Activated CD4-positive, alpha-beta T cell treated with anti-CD3 and anti-CD28 coated beads for 36 hours (primary cell): ENCODE measurements at regions not wholly inside any gene's neighbourhood (a gene's known extent, or its start where the extent isn't known, plus 50 kb on each side); places are given as distances from the start of the nearest gene placed in this dataset.

ENCODE experiments used
- ATAC-seq: fragments of 200-7000 bp; cut with Tn5 transposase; one replicate; pipeline ENCODE4 v1.10.0; 2021; ENCODE audit warnings: mild to moderate bottlenecking, moderate library complexity
- CTCF ChIA-PET: fragments of 350-600 bp; sonication (Branson Sonifier 250); formaldehyde crosslinking; loops from one replicate; lab custom pipeline; 2021; ENCODE audit warnings: antibody characterized with exemption; lab: Charles Lee
- POLR2A ChIA-PET: fragments of 350-600 bp; sonication (Branson Sonifier 250); formaldehyde crosslinking; loops from one replicate; lab custom pipeline; 2021; ENCODE audit warnings: antibody characterized with exemption, inconsistent platforms; lab: Charles Lee
- DNase-seq: peaks from one replicate; pipeline ENCODE4 v3.0.0-alpha.2; 2020
- H3K27ac Mint-ChIP-seq: one replicate; pipeline ENCODE4 v1.8.0; 2021; ENCODE audit warnings: mixed read lengths
- H3K27me3 Mint-ChIP-seq: one replicate; pipeline ENCODE4 v1.8.0; 2021; ENCODE audit warnings: mixed read lengths
- H3K36me3 Mint-ChIP-seq: one replicate; pipeline ENCODE4 v1.8.0; 2021; ENCODE audit warnings: low read depth, mixed read lengths
- H3K4me1 Mint-ChIP-seq: one replicate; pipeline ENCODE4 v1.8.0; 2021; ENCODE audit warnings: mixed read lengths
- H3K4me3 Mint-ChIP-seq: one replicate; pipeline ENCODE4 v1.8.0; 2021; ENCODE audit warnings: mild to moderate bottlenecking, moderate library complexity, mixed read lengths
- H3K9me3 Mint-ChIP-seq: one replicate; pipeline ENCODE4 v1.8.0; 2021; ENCODE audit warnings: low read depth, mixed read lengths
- intact Hi-C, 2 experiments: fragments of 100-400 bp; cut with DNase I in 1 of 2; cut with micrococcal nuclease in 1 of 2; formaldehyde crosslinking; loops; one replicate each; pipeline versions ENCODE4 v1.14.2 to v1.15.1; 2022 to 2024; cut with DNase I, micrococcal nuclease

DNA sequence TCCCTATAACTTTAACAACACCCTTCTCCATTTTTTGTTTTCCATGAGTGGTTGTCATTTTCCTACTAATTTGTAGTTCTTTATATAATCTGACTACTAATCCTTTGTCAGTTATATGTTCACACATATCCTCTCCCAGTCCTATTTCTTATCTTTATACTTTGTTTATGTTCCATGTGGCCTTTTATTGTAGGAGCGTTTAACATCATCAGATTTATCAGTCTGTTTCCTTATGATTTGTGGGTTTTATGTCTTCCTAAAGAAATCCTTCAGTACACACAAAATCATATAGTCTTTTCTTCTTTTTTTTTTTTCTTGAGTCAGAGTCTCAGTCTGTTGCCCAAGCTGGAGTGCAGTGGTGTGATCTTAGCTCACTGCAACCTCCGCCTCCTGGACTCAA lies 204.9 kb upstream of the SPRY1 start:
- Mint-ChIP-seq H3K36me3 (peaks cover 2% of the 10 kb centered on the region), H3K4me3 (no peak overlapping the region), H3K4me1 (no peaks in the 10 kb centered on the region), H3K27ac (no peak overlapping the region), H3K27me3 (no peaks in the 10 kb centered on the region), H3K9me3 (no peaks in the 10 kb centered on the region)
- POLR2A ChIA-PET, result no interaction called here
- ATAC-seq (no peak), DNase-seq (no peak)
- CTCF ChIA-PET, result interaction anchor here (0.6 to 1.5 kb wide), 3 partner anchors 8 to 25 kb away, joined by 3 read pairs; no protein-coding TSS in a partner anchor
- intact Hi-C loops, result no loop called here

DNA sequence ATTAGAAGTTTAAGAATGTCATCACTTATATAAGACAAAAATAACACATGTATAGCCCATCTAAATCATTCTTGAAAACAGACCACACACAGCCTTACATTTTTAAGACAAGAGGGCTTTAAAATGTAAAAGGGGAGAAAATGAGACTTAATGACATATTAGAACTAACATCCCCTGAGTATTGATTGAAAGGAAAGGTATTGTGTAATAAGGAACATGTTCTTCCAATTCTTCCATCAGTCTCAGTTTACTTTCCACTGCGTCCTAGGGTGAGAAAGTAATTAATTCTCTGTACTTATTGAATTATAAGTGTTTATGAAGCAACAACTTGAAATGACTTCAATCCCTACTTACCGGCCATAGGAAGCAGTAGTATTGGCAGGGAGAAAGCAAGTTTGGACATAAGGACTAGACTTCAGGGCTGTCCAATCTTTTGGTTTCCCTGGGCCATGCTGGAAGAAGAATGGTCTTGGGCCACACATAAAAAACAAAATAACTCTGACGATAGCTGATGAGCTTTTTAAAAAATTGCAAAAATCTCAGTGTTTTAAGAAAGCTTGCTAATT lies 202.7 kb upstream of the SPRY1 start:
- DNase-seq (no peak), ATAC-seq (no peak)
- Mint-ChIP-seq H3K4me1 (no peaks in the 10 kb centered on the region), H3K27me3 (no peaks in the 10 kb centered on the region), H3K27ac (no peak overlapping the region), H3K9me3 (no peaks in the 10 kb centered on the region), H3K36me3 (peaks cover 2% of the 10 kb centered on the region), H3K4me3 (no peak overlapping the region)
- CTCF ChIA-PET, result no interaction called here
- POLR2A ChIA-PET, result no interaction called here
- intact Hi-C loops, result no loop called here

DNA sequence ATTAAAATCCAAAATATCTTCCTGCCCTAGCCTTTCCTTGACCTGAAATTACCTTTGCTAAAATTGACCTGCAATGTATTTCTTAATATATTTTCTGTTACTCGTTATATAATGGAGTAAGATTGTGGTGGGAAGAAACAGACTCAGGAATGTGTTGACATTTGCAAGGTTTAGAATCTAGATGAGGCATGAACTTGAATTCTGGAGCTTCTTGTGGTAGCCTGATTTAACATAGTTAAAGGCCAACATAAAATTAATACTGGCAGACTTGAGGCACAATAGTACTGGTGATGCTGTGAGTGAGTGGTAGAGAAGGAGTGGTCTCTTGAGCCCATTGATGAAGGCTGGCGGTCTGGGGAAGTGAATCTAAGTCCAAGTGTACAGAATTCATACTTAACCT lies 197.9 kb upstream of the SPRY1 start:
- CTCF ChIA-PET, result no interaction called here
- Mint-ChIP-seq H3K27me3 (no peaks in the 10 kb centered on the region), H3K4me1 (no peaks in the 10 kb centered on the region), H3K9me3 (no peaks in the 10 kb centered on the region), H3K27ac (no peak overlapping the region), H3K36me3 (peaks cover 5% of the 10 kb centered on the region), H3K4me3 (no peak overlapping the region)
- no peak for ATAC-seq
- intact Hi-C loops, result no loop called here
- POLR2A ChIA-PET, result no interaction called here
- no peak for DNase-seq

DNA sequence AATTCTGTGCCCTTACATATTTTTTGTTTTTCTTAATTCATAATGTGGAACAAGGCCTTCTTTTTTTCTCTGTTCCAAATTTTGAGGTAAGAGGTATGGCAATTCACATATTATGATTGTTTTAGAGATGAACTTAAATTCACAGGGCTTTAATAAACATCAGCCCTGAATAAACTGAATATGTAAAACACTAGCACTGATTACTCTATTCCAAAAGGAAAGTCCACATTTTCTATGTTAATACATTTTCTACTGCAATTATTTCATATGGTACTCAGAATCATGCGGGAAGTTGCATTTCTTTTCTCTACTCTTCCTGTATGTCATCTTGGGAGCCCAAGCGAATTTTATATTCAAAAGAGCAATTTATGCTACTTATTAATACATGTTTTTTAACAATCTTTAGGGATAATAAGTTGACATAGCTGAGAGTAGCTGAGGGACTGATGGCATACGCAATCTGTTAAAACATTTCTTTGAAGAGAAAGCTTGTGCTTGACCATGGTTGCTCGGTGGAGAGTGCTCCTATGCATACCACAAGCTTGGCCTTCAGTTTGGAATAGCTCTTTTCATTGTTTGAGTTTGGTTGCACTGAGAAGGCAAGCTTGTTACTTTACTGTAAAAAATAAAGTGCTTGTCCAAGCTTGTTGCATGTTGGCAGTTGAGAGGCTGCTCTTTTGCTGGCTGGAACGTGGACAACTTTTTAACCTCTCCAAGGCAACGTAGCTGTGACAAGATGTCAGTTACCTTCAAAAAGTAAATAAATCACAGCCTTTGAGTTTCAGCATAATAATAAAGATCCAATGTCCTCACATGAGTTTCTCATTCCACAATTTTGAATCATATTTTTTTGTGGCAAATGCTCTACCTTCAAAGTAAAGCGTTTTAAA lies 196.3 kb upstream of the SPRY1 start:
- ChIA-PET CTCF (interaction anchor here (1.3 kb wide), 1 partner anchor 9 kb away, joined by 3 read pairs; no protein-coding TSS in a partner anchor), POLR2A (no interaction called here)
- H3K36me3 Mint-ChIP-seq, result peaks cover 5% of the 10 kb centered on the region

DNA sequence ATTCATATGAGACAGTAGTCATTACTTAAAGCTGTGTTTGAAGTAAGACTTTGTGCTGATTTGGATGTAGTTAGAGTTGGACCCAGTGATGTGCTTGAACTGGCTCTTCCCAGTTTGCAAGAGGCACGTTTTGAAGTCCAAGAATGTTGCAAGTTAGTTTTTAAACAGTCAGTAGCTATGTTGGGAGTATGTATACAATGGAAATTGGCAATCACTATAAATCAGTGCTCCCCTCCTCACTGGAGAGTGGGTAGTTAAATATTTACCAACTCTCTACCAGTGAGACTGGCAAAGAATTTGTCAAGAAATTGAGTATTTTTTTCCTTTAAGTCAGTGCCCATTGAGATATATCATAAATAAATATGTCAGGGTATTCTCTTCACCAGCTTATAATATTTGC lies 191.9 kb upstream of the SPRY1 start:
- POLR2A ChIA-PET, result no interaction called here
- CTCF ChIA-PET, result interaction anchor here (1.4 kb wide), 1 partner anchor 30 kb away, joined by 6 read pairs; no protein-coding TSS in a partner anchor

More for the DNA sequence above, 196.3 kb upstream of the SPRY1 start:
- H3K4me1 Mint-ChIP-seq, result no peaks in the 10 kb centered on the region
- ATAC-seq, result no peak
- no peak overlapping the region for H3K4me3 Mint-ChIP-seq
- H3K9me3 Mint-ChIP-seq, result no peaks in the 10 kb centered on the region
- intact Hi-C loops, result no loop called here
- H3K27ac Mint-ChIP-seq, result no peak overlapping the region
- H3K27me3 Mint-ChIP-seq, result no peaks in the 10 kb centered on the region
- DNase-seq, result no peak

DNA sequence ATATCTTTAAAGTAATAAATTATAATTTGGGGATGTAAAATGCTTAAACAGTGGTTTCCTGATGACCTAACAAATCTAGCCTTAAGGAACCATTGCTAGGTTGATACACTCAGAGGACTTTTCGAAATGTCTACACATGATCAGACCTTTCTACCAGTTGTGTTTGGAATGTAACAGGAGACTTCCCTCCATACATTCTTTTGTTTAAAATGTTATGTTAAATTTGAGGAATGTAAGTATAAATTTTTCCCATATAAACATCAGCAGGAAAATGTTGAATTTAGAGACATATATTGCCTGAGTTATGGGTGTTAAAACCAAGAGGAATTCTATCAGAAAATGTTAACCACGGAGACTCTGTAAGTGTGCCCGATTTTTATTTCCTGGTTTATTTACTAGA lies 190.6 kb upstream of the SPRY1 start:
- DNase-seq, result no peak
- Mint-ChIP-seq H3K27ac (no peak overlapping the region), H3K4me3 (no peak overlapping the region), H3K27me3 (no peaks in the 10 kb centered on the region), H3K4me1 (no peaks in the 10 kb centered on the region), H3K9me3 (no peaks in the 10 kb centered on the region), H3K36me3 (peaks cover 5% of the 10 kb centered on the region)
- POLR2A ChIA-PET, result no interaction called here
- no peak for ATAC-seq
- intact Hi-C loops, result no loop called here
- CTCF ChIA-PET, result interaction anchor here (1.4 kb wide), 1 partner anchor 31 kb away, joined by 6 read pairs; no protein-coding TSS in a partner anchor

More for the DNA sequence above, 191.9 kb upstream of the SPRY1 start:
- intact Hi-C loops, result no loop called here
- Mint-ChIP-seq H3K9me3 (no peaks in the 10 kb centered on the region), H3K27ac (no peak overlapping the region), H3K27me3 (no peaks in the 10 kb centered on the region), H3K4me1 (no peaks in the 10 kb centered on the region), H3K4me3 (no peak overlapping the region), H3K36me3 (peaks cover 5% of the 10 kb centered on the region)
- ATAC-seq (no peak), DNase-seq (no peak)

DNA sequence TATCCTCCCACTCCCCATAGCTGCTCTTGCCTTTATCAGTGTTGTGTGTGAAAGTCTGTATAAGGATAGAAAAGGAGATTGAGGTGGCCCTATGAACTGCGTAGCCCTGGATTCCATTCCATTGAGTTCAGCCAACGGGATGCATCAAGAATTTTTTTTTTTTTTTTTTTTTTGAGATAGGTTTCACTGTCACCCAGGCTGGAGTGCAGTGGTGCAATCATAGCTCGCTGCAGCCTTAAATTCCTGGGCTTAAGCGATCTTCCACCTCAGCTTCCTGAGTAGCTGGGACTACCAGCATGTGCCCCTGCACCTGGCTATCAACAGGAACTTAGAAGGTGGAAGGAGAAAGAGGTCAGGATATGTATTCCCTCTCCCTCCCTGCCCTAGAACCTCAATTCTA lies 187.2 kb upstream of the SPRY1 start:
- ChIA-PET CTCF (no interaction called here), POLR2A (no interaction called here)
- intact Hi-C loops, result no loop called here
- Mint-ChIP-seq H3K27ac (no peak overlapping the region), H3K9me3 (no peaks in the 10 kb centered on the region), H3K36me3 (peaks cover 5% of the 10 kb centered on the region), H3K4me3 (no peak overlapping the region), H3K27me3 (no peaks in the 10 kb centered on the region), H3K4me1 (no peaks in the 10 kb centered on the region)
- DNase-seq (no peak), ATAC-seq (no peak)

DNA sequence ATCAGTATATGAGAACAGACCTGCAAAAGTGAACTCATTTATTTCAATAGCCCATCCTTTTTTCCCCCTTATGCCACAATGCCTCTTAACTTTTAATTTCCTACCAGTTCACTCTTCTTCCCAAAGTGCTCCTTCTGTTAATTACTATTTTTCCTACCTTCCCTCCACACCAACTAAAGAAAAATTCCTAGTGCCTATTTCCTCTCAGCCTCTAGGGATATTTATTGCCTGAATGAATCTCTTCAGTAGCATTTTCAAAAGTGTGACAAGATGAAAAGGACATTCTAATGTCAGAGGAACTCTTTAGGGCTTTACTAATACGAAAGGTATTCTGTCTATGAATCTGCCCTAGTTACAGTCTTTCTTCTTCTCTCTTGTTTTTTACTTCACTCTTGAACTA lies 181.1 kb upstream of the SPRY1 start:
- ChIA-PET POLR2A (no interaction called here), CTCF (no interaction called here)
- Mint-ChIP-seq H3K4me1 (no peaks in the 10 kb centered on the region), H3K9me3 (no peaks in the 10 kb centered on the region), H3K27me3 (no peaks in the 10 kb centered on the region), H3K27ac (no peak overlapping the region), H3K4me3 (no peak overlapping the region), H3K36me3 (peaks cover 9% of the 10 kb centered on the region)
- intact Hi-C loops, result no loop called here
- DNase-seq (no peak), ATAC-seq (no peak)

DNA sequence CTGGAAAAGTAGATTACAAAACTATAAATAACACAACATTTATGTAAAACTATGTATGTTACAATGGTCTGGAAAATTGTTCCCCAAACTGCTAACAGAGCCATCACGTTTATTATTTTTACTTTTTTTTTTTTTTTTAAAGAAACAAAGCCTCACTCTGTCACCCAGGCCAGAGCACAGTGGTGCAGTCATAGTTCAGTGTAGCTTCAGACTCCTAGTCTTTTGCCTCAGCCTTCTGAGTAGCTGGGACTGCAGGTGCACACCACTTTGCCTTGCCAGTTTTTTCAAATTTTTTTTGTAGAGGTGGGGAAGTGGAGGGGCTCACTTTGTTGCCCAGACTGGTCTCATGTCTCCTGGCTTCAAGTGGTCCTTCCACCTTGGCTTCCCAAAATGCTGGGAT lies 180.1 kb upstream of the SPRY1 start:
- ChIA-PET CTCF (interaction anchor here (1.1 kb wide), 1 partner anchor 24 kb away, joined by 3 read pairs; no protein-coding TSS in a partner anchor), POLR2A (no interaction called here)
- intact Hi-C loops, result no loop called here
- ATAC-seq, result no peak
- H3K27ac Mint-ChIP-seq, result no peak overlapping the region
- no peaks in the 10 kb centered on the region for H3K9me3 Mint-ChIP-seq
- no peak for DNase-seq
- H3K4me1 Mint-ChIP-seq, result no peaks in the 10 kb centered on the region
- peaks cover 7% of the 10 kb centered on the region for H3K36me3 Mint-ChIP-seq
- no peak overlapping the region for H3K4me3 Mint-ChIP-seq
- H3K27me3 Mint-ChIP-seq, result no peaks in the 10 kb centered on the region

DNA sequence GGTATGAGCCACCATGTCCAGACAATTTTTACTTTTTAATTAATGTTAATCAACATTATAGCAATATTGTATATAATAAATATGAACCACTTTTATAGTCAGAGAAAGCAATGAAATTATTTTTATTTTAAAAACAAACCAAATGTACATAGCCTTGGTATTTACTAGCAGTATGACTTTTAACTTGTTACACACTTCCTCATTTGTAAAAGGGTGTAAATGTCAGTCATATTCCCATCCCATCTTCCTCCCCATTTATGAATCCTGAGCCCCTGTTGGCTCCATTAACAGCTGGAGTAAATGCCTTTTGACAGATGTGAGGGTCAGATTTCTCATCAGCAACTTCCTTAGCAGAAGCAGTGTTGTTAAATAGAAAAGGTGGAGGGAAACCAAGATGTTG lies 179.6 kb upstream of the SPRY1 start:
- no peak overlapping the region for H3K27ac Mint-ChIP-seq
- DNase-seq (no peak), ATAC-seq (no peak)
- H3K9me3 Mint-ChIP-seq, result no peaks in the 10 kb centered on the region
- no peaks in the 10 kb centered on the region for H3K4me1 Mint-ChIP-seq
- peaks cover 8% of the 10 kb centered on the region for H3K36me3 Mint-ChIP-seq
- no peak overlapping the region for H3K4me3 Mint-ChIP-seq
- ChIA-PET CTCF (interaction anchor here (1.1 kb wide), 1 partner anchor 25 kb away, joined by 3 read pairs; no protein-coding TSS in a partner anchor), POLR2A (no interaction called here)
- intact Hi-C loops, result no loop called here
- H3K27me3 Mint-ChIP-seq, result no peaks in the 10 kb centered on the region

DNA sequence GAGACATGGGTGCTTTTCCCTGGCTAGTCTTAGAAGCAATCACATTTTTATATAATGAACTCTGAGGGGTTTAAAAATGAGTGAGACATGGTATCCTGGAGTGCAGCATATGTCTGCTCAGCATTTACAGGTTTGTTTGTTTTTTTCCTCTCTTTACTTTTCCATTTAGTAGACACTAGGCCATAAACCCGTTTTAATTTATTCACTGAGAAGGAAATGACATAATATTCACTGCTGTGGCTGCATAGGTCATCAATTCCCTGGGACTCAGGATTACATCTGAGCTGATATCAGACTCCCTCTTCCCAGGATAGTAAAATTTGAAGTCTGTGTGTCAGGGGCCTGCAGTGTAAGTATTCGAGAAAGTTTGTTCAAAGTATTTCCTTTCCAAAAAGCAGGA lies 178.9 kb upstream of the SPRY1 start:
- no peak overlapping the region for H3K4me3 Mint-ChIP-seq
- no peak overlapping the region for H3K27ac Mint-ChIP-seq
- no peaks in the 10 kb centered on the region for H3K9me3 Mint-ChIP-seq
- H3K27me3 Mint-ChIP-seq, result no peaks in the 10 kb centered on the region
- ATAC-seq, result no peak
- H3K36me3 Mint-ChIP-seq, result peaks cover 9% of the 10 kb centered on the region
- POLR2A ChIA-PET, result no interaction called here
- no peak for DNase-seq
- H3K4me1 Mint-ChIP-seq, result no peaks in the 10 kb centered on the region
- intact Hi-C loops, result no loop called here
- CTCF ChIA-PET, result no interaction called here

DNA sequence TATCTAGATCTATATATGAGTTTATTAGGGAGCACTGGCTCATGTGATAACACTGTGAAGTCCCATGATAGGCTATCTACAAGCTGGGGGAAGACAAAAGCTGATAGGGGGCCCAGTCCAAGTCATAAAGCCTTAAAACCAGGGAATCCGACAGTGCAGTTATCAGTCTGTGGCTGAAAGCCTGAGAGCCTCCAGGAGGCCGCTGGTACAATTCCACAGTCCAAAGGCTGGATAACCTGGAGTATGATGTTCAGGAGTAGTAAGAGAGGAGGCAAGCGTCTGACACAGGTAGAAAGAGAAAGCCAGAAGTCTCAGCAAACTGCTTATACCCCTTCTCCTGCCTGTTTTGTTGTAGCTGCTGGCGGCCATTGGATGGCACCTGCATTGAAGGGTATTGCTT lies 177.6 kb upstream of the SPRY1 start:
- intact Hi-C loops, result no loop called here
- ChIA-PET CTCF (no interaction called here), POLR2A (no interaction called here)
- no peaks in the 10 kb centered on the region for H3K4me1 Mint-ChIP-seq
- ATAC-seq (no peak), DNase-seq (no peak)
- peaks cover 4% of the 10 kb centered on the region for H3K9me3 Mint-ChIP-seq
- no peak overlapping the region for H3K27ac Mint-ChIP-seq
- H3K36me3 Mint-ChIP-seq, result peaks cover 20% of the 10 kb centered on the region
- H3K4me3 Mint-ChIP-seq, result no peak overlapping the region
- no peaks in the 10 kb centered on the region for H3K27me3 Mint-ChIP-seq
